Gastrocnemius medialis (tissue), 4 donors: ENCODE measurements at regions not wholly inside any gene's neighbourhood (a gene's known extent, or its start where the extent isn't known, plus 50 kb on each side); places are given as distances from the start of the nearest gene placed in this dataset.

Source experiments
- CTCF ChIP-seq, 5 experiments: fragments of 450-650 bp in 3 of 5; fragments of 200-600 bp in 2 of 5; sonication (generic) in 2 of 5; IDR thresholded peaks in 4 of 5; conservative IDR thresholded peaks in 1 of 5; 1 replicate in 4 of 5; 2 replicates in 1 of 5; pipeline ENCODE4 v1.5.1; 2016 to 2019; ENCODE audit warnings: antibody characterized with exemption in 5 of 5, mild to moderate bottlenecking in 3 of 5, moderate library complexity in 3 of 5
- POLR2A ChIP-seq, 2 donors: fragments of 450-650 bp; IDR thresholded peaks; one replicate each; pipeline ENCODE4 v1.6.1; 2017; ENCODE audit warnings: antibody characterized with exemption in 2 of 2, mild to moderate bottlenecking in 2 of 2, moderate library complexity in 2 of 2

DNA sequence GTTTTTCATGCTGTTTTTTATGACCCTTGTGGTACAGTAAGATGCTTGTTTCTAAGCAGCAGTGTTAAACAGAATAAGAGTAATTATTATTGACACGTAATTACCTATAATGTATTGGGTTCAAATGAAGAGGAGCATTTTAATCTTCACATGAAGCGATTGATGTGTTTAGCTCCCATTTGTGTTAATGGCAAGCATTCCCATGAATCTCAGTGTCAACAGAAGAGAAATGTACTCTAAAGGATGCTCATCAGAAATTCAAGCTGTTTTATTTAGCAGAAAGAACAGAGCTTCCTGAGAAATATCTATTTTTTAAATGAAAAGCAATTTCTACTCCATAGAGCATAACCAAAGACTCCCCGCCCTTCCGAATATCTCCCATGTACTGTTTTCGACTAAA lies 341.3 kb upstream of the LINC00305 start:
- TF ChIP-seq POLR2A (IDR thresholded peaks at IDR 0.05) (no peak), CTCF (IDR thresholded peaks at IDR 0.05 in 4 of 5, conservative IDR thresholded peaks at IDR 0.05 in 1 of 5) (no peak)
